C4-2B (cell line): ENCODE measurements at regions not wholly inside any gene's neighbourhood (a gene's known extent, or its start where the extent isn't known, plus 50 kb on each side); places are given as distances from the start of the nearest gene placed in this dataset.

Source experiments
- CTCF ChIP-seq: fragments of 450-650 bp; conservative IDR thresholded peaks from 2 replicates; pipeline ENCODE4 v1.5.1; 2017; ENCODE audit warnings: mild to moderate bottlenecking
- ZFX ChIP-seq: fragments of 450-650 bp; IDR thresholded peaks from 2 replicates; pipeline ENCODE4 v1.6.1; 2017

DNA sequence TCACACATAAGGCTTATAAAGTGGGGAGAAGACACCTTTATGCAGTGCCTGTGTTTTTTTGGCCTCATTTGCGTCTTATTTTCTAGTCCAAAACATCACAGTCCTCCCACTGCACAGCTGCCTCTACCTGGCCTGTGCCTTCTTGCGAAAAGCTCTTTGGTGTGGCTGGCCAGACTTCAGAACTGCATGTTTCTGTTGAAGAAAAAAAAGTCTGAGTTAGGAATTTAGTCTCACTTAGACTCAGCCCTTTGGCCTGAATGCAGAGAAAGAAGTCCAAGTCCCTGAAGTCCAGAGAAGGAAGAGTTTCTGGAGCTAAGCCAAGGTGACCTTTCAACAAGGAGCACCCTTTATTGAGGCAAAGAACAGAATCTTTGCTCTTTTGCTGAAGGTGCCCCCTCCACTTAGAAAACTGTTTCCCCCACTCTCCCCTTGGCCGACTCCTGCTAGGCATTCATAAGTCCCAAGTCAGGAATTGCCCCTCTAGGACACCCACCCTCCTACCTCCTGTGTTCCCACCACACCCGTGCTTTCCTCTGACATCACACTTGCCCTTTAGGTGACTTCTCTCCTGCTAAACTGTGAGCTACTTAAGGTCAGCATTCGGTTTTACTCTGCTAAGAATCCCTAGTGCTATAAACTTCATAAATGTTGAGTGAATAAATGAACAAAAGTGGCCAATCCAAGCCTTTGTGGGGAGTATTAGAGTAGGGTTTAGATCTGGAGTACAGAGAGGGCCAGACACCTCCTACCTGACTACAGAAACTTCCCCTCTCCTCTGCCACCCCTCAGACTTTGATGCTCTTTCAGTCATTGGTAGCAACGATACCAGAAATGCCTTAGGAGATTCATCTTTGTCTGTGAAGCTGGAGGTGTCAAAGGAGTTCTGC is 226.8 kb downstream of the LACC1 start:
- TF ChIP-seq CTCF (no peak), ZFX (no peak)
